HepG2 (cell line): ENCODE measurements at regions not wholly inside any gene's neighbourhood (a gene's known extent, or its start where the extent isn't known, plus 50 kb on each side); places are given as distances from the start of the nearest gene placed in this dataset.

Experiments
- ATAC-seq: fragments of 200-7000 bp; cut with Tn5 transposase; 3 replicates; pipeline ENCODE4 v1.9.1; 2020; ENCODE audit warnings: mild to moderate bottlenecking, moderate library complexity
- BruUV-seq: library from RNA; stranded (reverse); fragments of 400-500 nt; replicated peaks from 2 replicates; lab custom pipeline; 2021; lab: Mats Ljungman, UMichigan
- CTCF ChIA-PET: fragments of 300-600 bp; formaldehyde crosslinking; extraction: SDS; loops from one replicate; lab custom pipeline; 2021; ENCODE audit warnings: low total read pairs, inconsistent platforms, low intra/inter-chr PET ratio; lab: Yijun Ruan, JAX
- POLR2A ChIA-PET: fragments of 350-600 bp; sonication (Branson Sonifier 250); formaldehyde crosslinking; loops from one replicate; lab custom pipeline; 2020; ENCODE audit warnings: antibody characterized with exemption, inconsistent platforms; lab: Yijun Ruan, JAX
- DNase-seq: peaks from one replicate; pipeline ENCODE4 v3.0.0-alpha.2; 2015; ENCODE audit warnings: low spot score
- FAIRE-seq: peaks from 3 replicates; lab custom pipeline; 2011; peaks lifted over from hg19 to GRCh38; lab: Jason Lieb, UNC
- H2AFZ ChIP-seq: one replicate; pipeline ENCODE4 v1.6.1; 2011; ENCODE audit warnings: low read length, inconsistent platforms
- H3K27ac ChIP-seq: fragments of 300-600 bp; 3 replicates; pipeline ENCODE4 v1.8.0; 2011; ENCODE audit warnings: mixed run types, mild to moderate bottlenecking, mixed read lengths, low read length, inconsistent platforms; ENCODE audit not compliant: insufficient read depth; ENCODE audit errors: extremely low read length
- H3K27me3 ChIP-seq, 2 experiments: fragments of 200-600 bp in 1 of 2; 2 replicates in 1 of 2; 3 replicates in 1 of 2; pipeline versions ENCODE4 v1.6.0 to v1.8.0; 2011; ENCODE audit warnings: low read length in 2 of 2, mild to moderate bottlenecking in 2 of 2, moderate library complexity in 2 of 2, inconsistent platforms in 1 of 2; ENCODE audit not compliant: insufficient read depth in 2 of 2, control insufficient read depth in 1 of 2
- H3K36me3 ChIP-seq, 2 experiments: fragments of 200-600 bp in 1 of 2; replicated peaks in 1 of 2; 2 replicates in 1 of 2; 3 replicates in 1 of 2; pipeline versions ENCODE4 v1.5.1 to v1.8.0; 2011; ENCODE audit warnings: low read length in 2 of 2, inconsistent platforms in 1 of 2; ENCODE audit not compliant: insufficient read depth in 2 of 2, control insufficient read depth in 1 of 2
- H3K4me1 ChIP-seq: 2 replicates; pipeline ENCODE4 v1.5.1; 2012; ENCODE audit warnings: low read length, inconsistent platforms; ENCODE audit not compliant: insufficient read depth
- H3K4me2 ChIP-seq: 2 replicates; pipeline ENCODE4 v1.6.0; 2011; ENCODE audit warnings: low read depth, low read length, inconsistent platforms
- H3K4me3 ChIP-seq, 3 experiments: fragments of 200-600 bp in 1 of 3; sonication (generic), shearing (Covaris generic) in 1 of 3; replicated peaks in 1 of 3; 2 replicates each; pipeline ENCODE4 v1.5.1; 2011 to 2016; ENCODE audit warnings: low read length in 3 of 3, inconsistent platforms in 2 of 3, low read depth in 2 of 3, mild to moderate bottlenecking in 2 of 3, control low read depth in 1 of 3, mixed read lengths in 1 of 3; ENCODE audit not compliant: insufficient read depth in 1 of 3
- H3K79me2 ChIP-seq: one replicate; pipeline ENCODE4 v1.6.1; 2011; ENCODE audit warnings: low read length, inconsistent platforms; ENCODE audit not compliant: insufficient read depth
- H3K9ac ChIP-seq: 2 replicates; pipeline ENCODE4 v1.6.0; 2011; ENCODE audit warnings: mild to moderate bottlenecking, low read depth, low read length, inconsistent platforms; ENCODE audit not compliant: insufficient read depth
- H3K9me3 ChIP-seq: 2 replicates; pipeline ENCODE4 v1.5.1; 2012; ENCODE audit warnings: mild to moderate bottlenecking, low read length
- H4K20me1 ChIP-seq: 2 replicates; pipeline ENCODE4 v1.6.0; 2011; ENCODE audit warnings: inconsistent platforms, mild to moderate bottlenecking, low read length, moderate library complexity; ENCODE audit not compliant: insufficient read depth
- CEBPB ChIP-seq: IDR thresholded peaks from 2 replicates; pipeline ENCODE4 v1.6.1; 2011; ENCODE audit warnings: low read depth, low read length, improper control_type of control experiment, borderline replicate concordance
- E2F2 ChIP-seq: sonication (generic); formaldehyde crosslinking; IDR thresholded peaks from 2 replicates; pipeline ENCODE4 v1.4.0; 2020; ENCODE audit warnings: missing genetic modification reagents, borderline replicate concordance
- EP300 ChIP-seq, 3 experiments: sonication (generic) in 1 of 3; formaldehyde crosslinking in 1 of 3; IDR thresholded peaks; 2 replicates each; pipeline versions ENCODE4 v1.5.1 to v1.6.1; 2011 to 2020; ENCODE audit warnings: low read depth in 2 of 3, low read length in 2 of 3, borderline replicate concordance in 1 of 3, improper control_type of control experiment in 1 of 3, mild to moderate bottlenecking in 1 of 3, missing genetic modification reagents in 1 of 3, moderate library complexity in 1 of 3
- GMEB1 ChIP-seq: sonication (generic); formaldehyde crosslinking; IDR thresholded peaks from 2 replicates; pipeline ENCODE4 v1.5.1; 2020; ENCODE audit warnings: missing genetic modification reagents, mild to moderate bottlenecking, borderline replicate concordance
- MED1 ChIP-seq: sonication (generic); formaldehyde crosslinking; IDR thresholded peaks from 2 replicates; pipeline ENCODE4 v1.4.0; 2020; ENCODE audit warnings: missing genetic modification reagents
- NR2F1 ChIP-seq, 2 experiments: fragments of 450-650 bp in 1 of 2; formaldehyde crosslinking in 1 of 2; IDR thresholded peaks; 2 replicates each; pipeline versions ENCODE4 v1.5.0 to v1.6.1; 2016 to 2020; ENCODE audit warnings: mild to moderate bottlenecking in 1 of 2, missing compliant biosample characterization in 1 of 2, missing genetic modification reagents in 1 of 2, moderate library complexity in 1 of 2
- REL ChIP-seq: sonication (generic); formaldehyde crosslinking; conservative IDR thresholded peaks from 2 replicates; pipeline ENCODE4 v1.8.0; 2022; ENCODE audit warnings: mild to moderate bottlenecking, missing genetic modification reagents, moderate library complexity
- RERE ChIP-seq: IDR thresholded peaks from 2 replicates; pipeline ENCODE4 v1.6.1; 2016; ENCODE audit warnings: low read depth, missing genetic modification reagents, missing compliant biosample characterization
- TGIF2 ChIP-seq: IDR thresholded peaks from 2 replicates; pipeline ENCODE4 v1.6.1; 2016; ENCODE audit warnings: control low read depth, missing compliant biosample characterization
- TOPORS ChIP-seq: sonication (generic); formaldehyde crosslinking; IDR thresholded peaks from 2 replicates; pipeline ENCODE4 v1.8.0; 2023; ENCODE audit warnings: mild to moderate bottlenecking, missing genetic modification reagents
- ZFP62 ChIP-seq: sonication (generic); formaldehyde crosslinking; IDR thresholded peaks from 2 replicates; pipeline ENCODE4 v1.4.0; 2020; ENCODE audit warnings: missing genetic modification reagents
- ZNF232 ChIP-seq: sonication (generic); formaldehyde crosslinking; IDR thresholded peaks from 2 replicates; pipeline ENCODE4 v1.4.0; 2020; ENCODE audit warnings: missing genetic modification reagents, borderline replicate concordance
- ZNF484 ChIP-seq: sonication (generic); formaldehyde crosslinking; IDR thresholded peaks from 2 replicates; pipeline ENCODE4 v1.5.1; 2020; ENCODE audit warnings: mild to moderate bottlenecking, low read depth, missing genetic modification reagents, borderline replicate concordance
- ZNF709 ChIP-seq: sonication (generic); formaldehyde crosslinking; IDR thresholded peaks from 2 replicates; pipeline ENCODE4 v1.5.0; 2020; ENCODE audit warnings: mild to moderate bottlenecking, missing genetic modification reagents
- ZNF883 ChIP-seq: sonication (generic); formaldehyde crosslinking; IDR thresholded peaks from 2 replicates; pipeline ENCODE4 v1.5.1; 2020; ENCODE audit warnings: mild to moderate bottlenecking, missing genetic modification reagents; ENCODE audit errors: not compliant biosample characterization
- WGBS: methylation state at CpG from one replicate; pipeline ENCODE4 v1.1.6; 2017; ENCODE audit warnings: low lambda C conversion rate; 5-methylcytosine and 5-hydroxymethylcytosine counted together
- in situ Hi-C: cut with HindIII; loops from 2 replicates; pipeline ENCODE4 v1.10.0; 2017; ENCODE audit warnings: low pct_unique_long_range_greater_than_20kb; ENCODE audit not compliant: extremely low pct_ligation_motif_present
- intact Hi-C: fragments of 100-400 bp; cut with micrococcal nuclease; formaldehyde crosslinking; loops from one replicate; pipeline ENCODE4 v1.10.0; 2022; ENCODE audit not compliant: unreplicated experiment

- FAIRE-seq (no peak), ATAC-seq (no peak), DNase-seq (no peak)
- H3K27me3 ChIP-seq = no peaks in the 10 kb centered on the region
- ChIA-PET CTCF (no interaction called here), POLR2A (no interaction called here)
- no peaks in the 10 kb centered on the region for H3K9me3 ChIP-seq
- no peaks in the 10 kb centered on the region for H3K79me2 ChIP-seq
- no peaks in the 10 kb centered on the region for H3K36me3 ChIP-seq
- in situ Hi-C loops (no loop called here), intact Hi-C loops (no loop called here)
- no peak overlapping the region for H3K4me2 ChIP-seq
- no peaks in the 10 kb centered on the region for H4K20me1 ChIP-seq
- no peak overlapping the region for H2AFZ ChIP-seq
- no peak overlapping the region for H3K27ac ChIP-seq
- BruUV-seq = no TSS peak
- WGBS = 0% methylated on average over 2 of the region's 2 CpGs
- no peak overlapping the region for H3K4me3 ChIP-seq
- H3K9ac ChIP-seq = no peak overlapping the region
- no peaks in the 10 kb centered on the region for H3K4me1 ChIP-seq
- TF ChIP-seq EP300 (IDR thresholded peaks at IDR 0.05; ENCODE audit: low read depth in 2 of 2, low read length in 2 of 2) (no peak), EP300 (CRISPR knock-in tag; IDR thresholded peaks at IDR 0.05; ENCODE audit: borderline replicate concordance) (no peak), E2F2 (CRISPR knock-in tag) (no peak), NR2F1 (CRISPR knock-in tag; IDR thresholded peaks at IDR 0.05) (no peak), GMEB1 (no peak), MED1 (CRISPR knock-in tag) (no peak), REL (CRISPR knock-in tag) (no peak), ZNF709 (no peak), ZNF484 (CRISPR knock-in tag) (no peak), ZFP62 (no peak), ZNF883 (CRISPR knock-in tag) (no peak), RERE (no peak), ZNF232 (no peak), CEBPB (no peak), TOPORS (CRISPR knock-in tag) (no peak), TGIF2 (CRISPR knock-in tag) (no peak)
These were observed 148.6 kb downstream of the IMPG2 start for GRCh38 chr3:101171681-101172191.
